Stomach smooth muscle (tissue), 2 donors: ENCODE measurements at regions not wholly inside any gene's neighbourhood (a gene's known extent, or its start where the extent isn't known, plus 50 kb on each side); places are given as distances from the start of the nearest gene placed in this dataset.

Source experiments
- H3K27ac ChIP-seq: one replicate; pipeline ENCODE4 v1.7.0; 2013; ENCODE audit warnings: mild to moderate bottlenecking, low read length, inconsistent platforms
- H3K27me3 ChIP-seq, 2 donors: one replicate each; pipeline ENCODE4 v1.7.0; 2013; ENCODE audit warnings: low read length in 2 of 2; ENCODE audit not compliant: insufficient read depth in 2 of 2, control insufficient read depth in 1 of 2
- H3K36me3 ChIP-seq, 2 donors: one replicate each; pipeline ENCODE4 v1.7.0; 2013; ENCODE audit warnings: low read length in 2 of 2; ENCODE audit not compliant: control insufficient read depth in 2 of 2, insufficient read depth in 2 of 2
- H3K4me1 ChIP-seq: one replicate; pipeline ENCODE4 v1.7.0; 2013; ENCODE audit warnings: low read length; ENCODE audit not compliant: control insufficient read depth, insufficient read depth
- H3K4me3 ChIP-seq, 2 donors: one replicate each; pipeline ENCODE4 v1.7.0; 2013; ENCODE audit warnings: low read length in 2 of 2
- H3K9ac ChIP-seq, 2 donors: one replicate each; pipeline ENCODE4 v1.7.0; 2013; ENCODE audit warnings: low read length in 2 of 2, mild to moderate bottlenecking in 1 of 2
- H3K9me3 ChIP-seq, 2 donors: one replicate each; pipeline ENCODE4 v1.7.0; 2013; ENCODE audit warnings: low read length in 2 of 2; ENCODE audit not compliant: control insufficient read depth in 2 of 2
- donor health status: healthy.
- donor health status: Pancreatic carcinoma.

GRCh38 chr4:62588671-62589070 lies 1388.5 kb downstream of the ADGRL3 start:
- no peak overlapping the region for H3K4me3 ChIP-seq
- H3K27me3 ChIP-seq, result no peaks in the 10 kb centered on the region

GRCh38 chr4:62571494-62571893 lies 1371.4 kb downstream of the ADGRL3 start:
- Histone ChIP-seq H3K4me1 (no peaks in the 10 kb centered on the region), H3K9ac (no peak overlapping the region), H3K36me3 (no peaks in the 10 kb centered on the region), H3K27me3 (no peaks in the 10 kb centered on the region), H3K4me3 (no peak overlapping the region), H3K27ac (no peak overlapping the region), H3K9me3 (no peaks in the 10 kb centered on the region)

More at GRCh38 chr4:62588671-62589070, 1388.5 kb downstream of the ADGRL3 start:
- Histone ChIP-seq H3K9ac (no peak overlapping the region), H3K4me1 (no peaks in the 10 kb centered on the region), H3K27ac (no peak overlapping the region), H3K9me3 (no peaks in the 10 kb centered on the region), H3K36me3 (no peaks in the 10 kb centered on the region)

- H3K36me3 ChIP-seq, result no peaks in the 10 kb centered on the region
- H3K9ac ChIP-seq, result no peak overlapping the region
- H3K4me3 ChIP-seq, result no peak overlapping the region
- H3K9me3 ChIP-seq, result no peaks in the 10 kb centered on the region
- H3K27ac ChIP-seq, result no peak overlapping the region
- H3K27me3 ChIP-seq, result no peaks in the 10 kb centered on the region
- H3K4me1 ChIP-seq, result no peaks in the 10 kb centered on the region
These were observed 1360.7 kb downstream of the ADGRL3 start for GRCh38 chr4:62560858-62561257.

GRCh38 chr4:62550121-62550520 lies 1350.0 kb downstream of the ADGRL3 start:
- H3K27ac ChIP-seq, result no peak overlapping the region
- no peak overlapping the region for H3K4me3 ChIP-seq
- H3K27me3 ChIP-seq, result no peaks in the 10 kb centered on the region
- no peaks in the 10 kb centered on the region for H3K36me3 ChIP-seq
- no peak overlapping the region for H3K9ac ChIP-seq
- H3K4me1 ChIP-seq, result no peaks in the 10 kb centered on the region
- no peaks in the 10 kb centered on the region for H3K9me3 ChIP-seq

GRCh38 chr4:62549601-62550000 lies 1349.5 kb downstream of the ADGRL3 start:
- H3K27ac ChIP-seq, result no peak overlapping the region

GRCh38 chr4:62548765-62549164 lies 1348.6 kb downstream of the ADGRL3 start:
- Histone ChIP-seq H3K27ac (no peak overlapping the region), H3K27me3 (no peaks in the 10 kb centered on the region), H3K36me3 (no peaks in the 10 kb centered on the region), H3K9me3 (no peaks in the 10 kb centered on the region), H3K4me1 (no peaks in the 10 kb centered on the region), H3K9ac (no peak overlapping the region), H3K4me3 (no peak overlapping the region)

More at GRCh38 chr4:62549601-62550000, 1349.5 kb downstream of the ADGRL3 start:
- H3K9me3 ChIP-seq, result no peaks in the 10 kb centered on the region
- H3K4me3 ChIP-seq, result no peak overlapping the region
- no peaks in the 10 kb centered on the region for H3K36me3 ChIP-seq
- no peaks in the 10 kb centered on the region for H3K27me3 ChIP-seq
- no peak overlapping the region for H3K9ac ChIP-seq
- H3K4me1 ChIP-seq, result no peaks in the 10 kb centered on the region

GRCh38 chr4:62548108-62548524 lies 1348.0 kb downstream of the ADGRL3 start:
- no peak overlapping the region for H3K27ac ChIP-seq
- no peaks in the 10 kb centered on the region for H3K27me3 ChIP-seq
- H3K4me1 ChIP-seq, result no peaks in the 10 kb centered on the region
- no peak overlapping the region for H3K9ac ChIP-seq
- no peak overlapping the region for H3K4me3 ChIP-seq
- no peaks in the 10 kb centered on the region for H3K36me3 ChIP-seq
- no peaks in the 10 kb centered on the region for H3K9me3 ChIP-seq

- Histone ChIP-seq H3K4me1 (no peaks in the 10 kb centered on the region), H3K4me3 (no peak overlapping the region), H3K9ac (no peak overlapping the region), H3K36me3 (no peaks in the 10 kb centered on the region), H3K27me3 (no peaks in the 10 kb centered on the region), H3K9me3 (no peaks in the 10 kb centered on the region), H3K27ac (no peak overlapping the region)
These were observed 1344.3 kb downstream of the ADGRL3 start for GRCh38 chr4:62544428-62544827.

GRCh38 chr4:62543002-62543401 lies 1342.9 kb downstream of the ADGRL3 start:
- Histone ChIP-seq H3K9me3 (no peaks in the 10 kb centered on the region), H3K27ac (no peak overlapping the region), H3K9ac (no peak overlapping the region), H3K4me1 (no peaks in the 10 kb centered on the region), H3K36me3 (no peaks in the 10 kb centered on the region), H3K4me3 (no peak overlapping the region), H3K27me3 (no peaks in the 10 kb centered on the region)

- Histone ChIP-seq H3K4me1 (no peaks in the 10 kb centered on the region), H3K27ac (no peak overlapping the region), H3K4me3 (no peak overlapping the region), H3K36me3 (no peaks in the 10 kb centered on the region), H3K9ac (no peak overlapping the region), H3K9me3 (no peaks in the 10 kb centered on the region), H3K27me3 (no peaks in the 10 kb centered on the region)
These were observed 1333.4 kb downstream of the ADGRL3 start for GRCh38 chr4:62533573-62533972.

- Histone ChIP-seq H3K4me3 (no peak overlapping the region), H3K36me3 (no peaks in the 10 kb centered on the region), H3K27me3 (no peaks in the 10 kb centered on the region), H3K27ac (no peak overlapping the region), H3K9me3 (no peaks in the 10 kb centered on the region), H3K4me1 (no peaks in the 10 kb centered on the region), H3K9ac (no peak overlapping the region)
These were observed 1331.6 kb downstream of the ADGRL3 start for GRCh38 chr4:62531731-62532130.
